ENCODE measurements at regions not wholly inside any gene's neighbourhood (a gene's known extent, or its start where the extent isn't known, plus 50 kb on each side); places are given as distances from the start of the nearest gene placed in this dataset.

- TF ChIP-seq CTCF (IDR thresholded peaks at IDR 0.05) (no peak), POLR2A (IDR thresholded peaks at IDR 0.05) (no peak)
These were observed 88.4 kb upstream of the CD44 start for GRCh38 chr11:35050541-35050995.
